H1 (cell line): ENCODE measurements at regions not wholly inside any gene's neighbourhood (a gene's known extent, or its start where the extent isn't known, plus 50 kb on each side); places are given as distances from the start of the nearest gene placed in this dataset.

Experiments
- CTCF ChIA-PET: fragments of 300-600 bp; sonication (Branson Sonifier 250); formaldehyde crosslinking; loops from one replicate; lab custom pipeline; 2021; ENCODE audit not compliant: partially characterized antibody; lab: Charles Lee
- POLR2A ChIA-PET: fragments of 300-600 bp; sonication (Branson Sonifier 250); formaldehyde crosslinking; loops from one replicate; lab custom pipeline; 2021; ENCODE audit warnings: inconsistent platforms; ENCODE audit not compliant: partially characterized antibody; lab: Charles Lee
- DNase-seq, 2 experiments: peaks; one replicate each; pipeline versions ENCODE4 v3.0.0 to v3.0.0-alpha.2; 2010 to 2022; ENCODE audit warnings: low spot score in 2 of 2, low read depth in 1 of 2, mixed read lengths in 1 of 2
- FAIRE-seq: peaks from 2 replicates; lab custom pipeline; 2011; peaks lifted over from hg19 to GRCh38; lab: Jason Lieb, UNC
- H2AFZ ChIP-seq: 2 replicates; pipeline ENCODE4 v1.8.1; 2012; ENCODE audit warnings: low read length, inconsistent platforms
- H2AK5ac ChIP-seq: 2 replicates; pipeline ENCODE4 v1.6.1; 2013; ENCODE audit warnings: low read depth, low read length
- H2BK120ac ChIP-seq: replicated peaks from 2 replicates; pipeline ENCODE3; 2013; ENCODE audit warnings: low read depth, low read length, inconsistent platforms
- H2BK12ac ChIP-seq: 2 replicates; pipeline ENCODE4 v1.6.1; 2013; ENCODE audit warnings: low read depth, low read length
- H2BK15ac ChIP-seq: 2 replicates; pipeline ENCODE4 v1.6.1; 2013; ENCODE audit warnings: low read length
- H2BK20ac ChIP-seq: 2 replicates; pipeline ENCODE4 v1.6.1; 2013; ENCODE audit warnings: low read length
- H2BK5ac ChIP-seq: 2 replicates; pipeline ENCODE4 v1.6.1; 2013; ENCODE audit warnings: low read depth, low read length
- H3K14ac ChIP-seq: 2 replicates; pipeline ENCODE4 v1.6.1; 2013; ENCODE audit warnings: inconsistent platforms; ENCODE audit not compliant: insufficient read length
- H3K18ac ChIP-seq: 2 replicates; pipeline ENCODE4 v1.6.1; 2013; ENCODE audit warnings: low read length; ENCODE audit errors: extremely low read depth
- H3K23ac ChIP-seq: 2 replicates; pipeline ENCODE4 v1.6.1; 2013; ENCODE audit warnings: inconsistent platforms; ENCODE audit not compliant: insufficient read length
- H3K23me2 ChIP-seq: 2 replicates; pipeline ENCODE4 v1.6.1; 2013; ENCODE audit warnings: low read depth, low read length
- H3K27ac ChIP-seq: 2 replicates; pipeline ENCODE4 v1.6.1; 2011; ENCODE audit warnings: low read depth, low read length, inconsistent platforms
- H3K27me3 ChIP-seq, 4 experiments: replicated peaks in 1 of 4; 1 replicate in 1 of 4; 2 replicates in 3 of 4; pipeline versions ENCODE4 v1.6.1 to v1.8.1; 2011 to 2013; ENCODE audit warnings: low read length in 3 of 4, mild to moderate bottlenecking in 3 of 4, inconsistent platforms in 2 of 4, mixed read lengths in 2 of 4, moderate library complexity in 1 of 4; ENCODE audit not compliant: control insufficient read depth in 3 of 4, insufficient read depth in 3 of 4; ENCODE audit errors: extremely low read depth in 1 of 4
- H3K36me3 ChIP-seq, 4 experiments: 2 replicates each; pipeline versions ENCODE4 v1.6.1 to v1.8.1; 2011 to 2013; ENCODE audit warnings: mild to moderate bottlenecking in 4 of 4, low read length in 3 of 4, moderate library complexity in 2 of 4, control low read depth in 1 of 4, inconsistent platforms in 1 of 4; ENCODE audit not compliant: insufficient read depth in 4 of 4, control insufficient read depth in 2 of 4
- H3K4ac ChIP-seq: replicated peaks from 2 replicates; pipeline ENCODE3; 2013; ENCODE audit warnings: low read length, low read depth, mixed read lengths, inconsistent platforms; ENCODE audit not compliant: insufficient read length
- H3K4me1 ChIP-seq, 4 experiments: replicated peaks in 1 of 4; 1 replicate in 1 of 4; 2 replicates in 3 of 4; pipeline versions ENCODE4 v1.6.1 to v1.8.1; 2011 to 2013; ENCODE audit warnings: low read length in 3 of 4, inconsistent platforms in 2 of 4, mixed read lengths in 1 of 4; ENCODE audit not compliant: insufficient read depth in 4 of 4, control insufficient read depth in 3 of 4
- H3K4me2 ChIP-seq, 2 experiments: 2 replicates each; pipeline versions ENCODE4 v1.6.1 to v1.8.1; 2011 to 2013; ENCODE audit warnings: low read depth in 2 of 2, low read length in 2 of 2, control low read depth in 1 of 2, inconsistent platforms in 1 of 2, mild to moderate bottlenecking in 1 of 2; ENCODE audit not compliant: insufficient read depth in 1 of 2
- H3K4me3 ChIP-seq, 4 experiments: fragments of 200-600, 300-600 bp in 1 of 4; sonication (generic), shearing (Covaris generic), sonication (Bioruptor Twin) in 1 of 4; 2 replicates each; pipeline versions ENCODE4 v1.5.1 to v1.8.1; 2011 to 2016; ENCODE audit warnings: low read length in 4 of 4, low read depth in 3 of 4, control low read depth in 2 of 4, inconsistent platforms in 2 of 4, mild to moderate bottlenecking in 2 of 4, mixed read lengths in 1 of 4, moderate library complexity in 1 of 4; ENCODE audit not compliant: insufficient read depth in 2 of 4; ENCODE audit errors: extremely low read depth in 1 of 4
- H3K56ac ChIP-seq: replicated peaks from 2 replicates; pipeline ENCODE3; 2013; ENCODE audit warnings: low read depth, mild to moderate bottlenecking, mixed read lengths, low read length, inconsistent platforms; ENCODE audit not compliant: insufficient read length
- H3K79me1 ChIP-seq: 2 replicates; pipeline ENCODE4 v1.6.1; 2013; ENCODE audit warnings: low read depth, low read length, control low read depth
- H3K79me2 ChIP-seq, 2 experiments: 2 replicates each; pipeline versions ENCODE4 v1.6.1 to v1.8.1; 2012 to 2013; ENCODE audit warnings: low read length in 2 of 2, mild to moderate bottlenecking in 2 of 2, inconsistent platforms in 1 of 2; ENCODE audit not compliant: insufficient read depth in 2 of 2, control insufficient read depth in 1 of 2
- H3K9ac ChIP-seq, 4 experiments: replicated peaks in 1 of 4; 1 replicate in 1 of 4; 2 replicates in 3 of 4; pipeline versions ENCODE4 v1.6.1 to v1.8.1; 2011 to 2013; ENCODE audit warnings: low read depth in 3 of 4, low read length in 3 of 4, control low read depth in 2 of 4, mild to moderate bottlenecking in 2 of 4, moderate library complexity in 2 of 4, inconsistent platforms in 1 of 4; ENCODE audit errors: extremely low read depth in 1 of 4
- H3K9me3 ChIP-seq, 2 experiments: 2 replicates each; pipeline versions ENCODE4 v1.6.1 to v1.8.1; 2012 to 2013; ENCODE audit warnings: mild to moderate bottlenecking in 2 of 2, moderate library complexity in 2 of 2, control low read depth in 1 of 2, inconsistent platforms in 1 of 2, low read depth in 1 of 2, low read length in 1 of 2, mixed read lengths in 1 of 2; ENCODE audit not compliant: insufficient read depth in 2 of 2
- H4K20me1 ChIP-seq, 2 experiments: replicated peaks in 1 of 2; 2 replicates each; pipeline versions ENCODE3 to v1.8.1; 2011 to 2013; ENCODE audit warnings: inconsistent platforms in 2 of 2, low read length in 2 of 2, mild to moderate bottlenecking in 1 of 2; ENCODE audit not compliant: insufficient read depth in 2 of 2, control insufficient read depth in 1 of 2
- H4K5ac ChIP-seq: 2 replicates; pipeline ENCODE4 v1.6.1; 2013; ENCODE audit warnings: low read length, low read depth, mixed read lengths, inconsistent platforms; ENCODE audit not compliant: insufficient read length
- H4K8ac ChIP-seq: 2 replicates; pipeline ENCODE4 v1.8.0; 2013; ENCODE audit warnings: mild to moderate bottlenecking, moderate library complexity, low read length, inconsistent platforms; ENCODE audit not compliant: insufficient read depth; ENCODE audit errors: extremely low read depth
- H4K91ac ChIP-seq: replicated peaks from 2 replicates; pipeline ENCODE3; 2013; ENCODE audit warnings: low read length, mixed read lengths, inconsistent platforms; ENCODE audit not compliant: insufficient read length
- ASH2L ChIP-seq: fragments of 200-600, 300-600 bp; sonication (generic); IDR thresholded peaks from one replicate; pipeline ENCODE4 v1.7.1; 2017; ENCODE audit warnings: low read length
- E2F6 ChIP-seq: IDR thresholded peaks from 2 replicates; pipeline ENCODE4 v1.6.1; 2012; ENCODE audit warnings: inconsistent platforms
- EP300 ChIP-seq, 2 experiments: IDR thresholded peaks; 1 replicate in 1 of 2; 2 replicates in 1 of 2; pipeline ENCODE4 v1.6.1; 2011 to 2012; ENCODE audit warnings: low read depth in 2 of 2, low read length in 2 of 2, mild to moderate bottlenecking in 2 of 2, borderline replicate concordance in 1 of 2, inconsistent platforms in 1 of 2, moderate library complexity in 1 of 2
- HDAC6 ChIP-seq: IDR thresholded peaks from one replicate; pipeline ENCODE4 v1.7.1; 2012; ENCODE audit warnings: low read depth, mild to moderate bottlenecking, inconsistent platforms, low read length, moderate library complexity
- MAFK ChIP-seq: IDR thresholded peaks from 2 replicates; pipeline ENCODE4 v1.6.1; 2012; ENCODE audit warnings: low read depth, mild to moderate bottlenecking, improper control_type of control experiment, low read length
- MAX ChIP-seq: IDR thresholded peaks from 2 replicates; pipeline ENCODE4 v1.6.1; 2012; ENCODE audit warnings: inconsistent platforms
- NANOG ChIP-seq: IDR thresholded peaks from 2 replicates; pipeline ENCODE4 v1.6.1; 2011; ENCODE audit warnings: low read length, low read depth, mild to moderate bottlenecking, inconsistent platforms; ENCODE audit not compliant: insufficient read depth, poor library complexity, severe bottlenecking
- RAD21 ChIP-seq, 2 experiments: IDR thresholded peaks in 1 of 2; conservative IDR thresholded peaks in 1 of 2; 2 replicates each; pipeline ENCODE4 v1.6.1; 2011; ENCODE audit warnings: low read depth in 2 of 2, low read length in 2 of 2, improper control_type of control experiment in 1 of 2, inconsistent platforms in 1 of 2, mild to moderate bottlenecking in 1 of 2, moderate library complexity in 1 of 2
- YY1 ChIP-seq: IDR thresholded peaks from 2 replicates; pipeline ENCODE4 v1.6.1; 2011; ENCODE audit warnings: low read depth, mild to moderate bottlenecking, low read length
- WGBS, 2 experiments: shearing (Covaris generic) in 1 of 2; methylation state at CpG; one replicate each; pipeline versions ENCODE4 v1.1.6 to v1.1.7; 2013 to 2015; ENCODE audit warnings: low lambda C conversion rate in 2 of 2, mixed read lengths in 2 of 2, inconsistent platforms in 1 of 2, low coverage in 1 of 2, missing lambda C conversion rate in 1 of 2; ENCODE audit not compliant: insufficient replicate concordance in 2 of 2, insufficient coverage in 1 of 2, insufficient read length in 1 of 2; ENCODE audit errors: extremely low coverage in 1 of 2, missing lambda C conversion rate in 1 of 2; 5-methylcytosine and 5-hydroxymethylcytosine counted together

- no peak overlapping the region for H4K8ac ChIP-seq
- ChIA-PET POLR2A (no interaction called here), CTCF (interaction anchor here (0.6 to 1.9 kb wide), 17 partner anchors 14 to 1374 kb away, joined by 3 to 9 read pairs (median 4); no protein-coding TSS in a partner anchor)
- no peak overlapping the region for H3K14ac ChIP-seq
- H3K23ac ChIP-seq = no peak overlapping the region
- peak overlapping the region; percentile 10 to 66 for H3K4me2 ChIP-seq
- 26% methylated on average over 24 of the region's 24 CpGs; no CpG with 5 or more reads in 1 of the 2 experiments for WGBS, 2 experiments
- no peak overlapping the region; the same call in 1 of the 2 replicates for H2AK5ac ChIP-seq
- FAIRE-seq = peak; percentile 28
- no peaks in the 10 kb centered on the region for H3K79me2 ChIP-seq
- H3K4me1 ChIP-seq = peaks cover 0 to 8% (median 4%) of the 10 kb centered on the region in 4 experiments; a peak in 5 of 7 replicates
- H3K27ac ChIP-seq = no peak overlapping the region
- no peaks in the 10 kb centered on the region for H3K79me1 ChIP-seq
- H4K91ac ChIP-seq = no peak overlapping the region
- H3K4ac ChIP-seq = no peak overlapping the region
- no peaks in the 10 kb centered on the region for H3K36me3 ChIP-seq
- H4K5ac ChIP-seq = no peak overlapping the region
- no peak overlapping the region for H3K56ac ChIP-seq
- H3K18ac ChIP-seq = peak overlapping the region; percentile 26; the same call in 1 of the 2 replicates
- peak overlapping the region; percentile 44; the same call in 1 of the 2 replicates for H2BK12ac ChIP-seq
- no peaks in the 10 kb centered on the region for H3K9me3 ChIP-seq
- H2AFZ ChIP-seq = peak overlapping the region; percentile 91
- peak overlapping the region in 1 of 4 experiments; percentile 46; a peak in 3 of 8 replicates for H3K4me3 ChIP-seq
- H2BK20ac ChIP-seq = no peak overlapping the region
- no peak overlapping the region for H2BK120ac ChIP-seq
- H2BK5ac ChIP-seq = no peak overlapping the region
- no peaks in the 10 kb centered on the region for H3K27me3 ChIP-seq
- H3K9ac ChIP-seq = no peak overlapping the region
- no peaks in the 10 kb centered on the region for H3K23me2 ChIP-seq
- H2BK15ac ChIP-seq = no peak overlapping the region; the same call in 1 of the 2 replicates
- no peaks in the 10 kb centered on the region for H4K20me1 ChIP-seq
- DNase-seq = peak; percentile 63 to 90
- no peak for TF ChIP-seq HDAC6
- peak; percentile 50 for TF ChIP-seq ASH2L
- no peak for TF ChIP-seq EP300 (IDR thresholded peaks at IDR 0.05; ENCODE audit: borderline replicate concordance in 1 of 2, low read depth in 2 of 2, low read length in 2 of 2)
- TF ChIP-seq YY1 = 0 out of 2 replicates have a peak, but pooled peaks have one; percentile 46
- TF ChIP-seq E2F6 = peak; percentile 80
- peak; percentile 94 to 95 for TF ChIP-seq RAD21 (IDR thresholded peaks at IDR 0.05 in 1 of 2, conservative IDR thresholded peaks at IDR 0.05 in 1 of 2; ENCODE audit: low read depth in 2 of 2, low read length in 2 of 2)
- no peak for TF ChIP-seq MAFK
- peak; percentile 62 for TF ChIP-seq MAX
- peak; percentile 80 for TF ChIP-seq NANOG
Measured at GRCh38 chr16:80466024-80466987, 74.5 kb upstream of the DYNLRB2 start.
